ENCODE measurements at regions not wholly inside any gene's neighbourhood (a gene's known extent, or its start where the extent isn't known, plus 50 kb on each side); places are given as distances from the start of the nearest gene placed in this dataset.

- Histone ChIP-seq H4K20me1 (replicated peaks; ENCODE audit: control insufficient read depth, extremely low read depth, insufficient read depth, low read length) (no peaks in the 10 kb centered on the region), H3K9me1 (replicated peaks; ENCODE audit: control insufficient read depth, extremely low read depth, insufficient read depth, low read length) (no peaks in the 10 kb centered on the region), H2AFZ (ENCODE audit: low read depth, low read length) (no peak overlapping the region), H3K4me1 (ENCODE audit: control insufficient read depth, extremely low read depth, insufficient read depth, low read length) (no peaks in the 10 kb centered on the region), H3K27me3 (ENCODE audit: control insufficient read depth in 2 of 2, insufficient read depth in 2 of 2, low read length in 2 of 2) (no peaks in the 10 kb centered on the region), H3K9ac (replicated peaks; ENCODE audit: extremely low read depth, insufficient read depth, low read length) (no peak overlapping the region), H3K4me3 (replicated peaks in 1 of 3; ENCODE audit: insufficient read depth in 1 of 3, low read depth in 1 of 3, low read length in 3 of 3) (no peak overlapping the region), H3K9me3 (replicated peaks; ENCODE audit: control insufficient read depth, insufficient read depth, low read length) (no peaks in the 10 kb centered on the region), H3K27ac (ENCODE audit: insufficient read depth, low read depth, low read length) (no peak overlapping the region), H3K79me2 (ENCODE audit: control insufficient read depth, insufficient read depth, low read length) (no peaks in the 10 kb centered on the region), H3K36me3 (ENCODE audit: control insufficient read depth in 2 of 2, extremely low read depth in 1 of 2, insufficient read depth in 2 of 2, low read length in 2 of 2) (no peaks in the 10 kb centered on the region), H3K4me2 (ENCODE audit: insufficient read depth, low read length) (no peak overlapping the region)
- intact Hi-C loops (cut with micrococcal nuclease): no loop called here
- TF ChIP-seq FOS (IDR thresholded peaks at IDR 0.05; ENCODE audit: borderline replicate concordance, insufficient read depth, low read length) (no peak), JUN (IDR thresholded peaks at IDR 0.05; ENCODE audit: borderline replicate concordance, insufficient read depth, insufficient read length, low read depth) (no peak), POLR2AphosphoS5 (IDR thresholded peaks at IDR 0.05; ENCODE audit: insufficient read depth, low read depth, low read length) (no peak)
- FAIRE-seq (no peak), DNase-seq (ENCODE audit: low read depth, low spot score) (no peak)
- CTCF ChIA-PET: no interaction called here
- dilution Hi-C loops (cut with MboI; ENCODE audit: extremely low pct_ligation_motif_present, low sequenced_read_pairs): no loop called here
- BruUV-seq (replicated peaks): no TSS peak
- POLR2A ChIA-PET: no interaction called here
Measured at GRCh38 chr15:97545799-97546198, 414.7 kb upstream of the ARRDC4 start.

DNA sequence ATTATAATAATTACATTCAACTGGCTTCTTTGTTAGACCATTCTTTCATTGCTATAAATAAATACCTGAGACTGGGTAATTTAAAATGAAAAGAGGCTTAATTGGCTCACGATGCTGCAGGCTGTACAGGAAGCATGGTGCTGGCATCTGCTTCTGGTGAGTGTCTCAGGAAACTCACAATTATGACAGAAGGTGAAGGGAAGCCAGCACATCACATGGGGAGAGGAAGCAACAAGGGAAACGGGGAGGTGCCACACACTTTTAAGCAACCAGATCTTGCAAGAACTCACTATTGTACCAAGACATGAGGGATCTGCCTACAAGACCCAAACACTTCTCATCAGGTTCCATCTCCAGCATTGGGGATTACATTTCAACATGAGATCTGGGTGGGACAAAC lies 413.1 kb upstream of the ARRDC4 start:
- Histone ChIP-seq H3K36me3 (ENCODE audit: control insufficient read depth in 2 of 2, extremely low read depth in 1 of 2, insufficient read depth in 2 of 2, low read length in 2 of 2) (no peaks in the 10 kb centered on the region), H3K4me1 (ENCODE audit: control insufficient read depth, extremely low read depth, insufficient read depth, low read length) (no peaks in the 10 kb centered on the region), H2AFZ (ENCODE audit: low read depth, low read length) (no peak overlapping the region), H3K9me1 (replicated peaks; ENCODE audit: control insufficient read depth, extremely low read depth, insufficient read depth, low read length) (no peaks in the 10 kb centered on the region), H4K20me1 (replicated peaks; ENCODE audit: control insufficient read depth, extremely low read depth, insufficient read depth, low read length) (no peaks in the 10 kb centered on the region), H3K4me2 (ENCODE audit: insufficient read depth, low read length) (no peak overlapping the region), H3K79me2 (ENCODE audit: control insufficient read depth, insufficient read depth, low read length) (no peaks in the 10 kb centered on the region), H3K9ac (replicated peaks; ENCODE audit: extremely low read depth, insufficient read depth, low read length) (no peak overlapping the region), H3K9me3 (replicated peaks; ENCODE audit: control insufficient read depth, insufficient read depth, low read length) (no peaks in the 10 kb centered on the region), H3K4me3 (replicated peaks in 1 of 3; ENCODE audit: insufficient read depth in 1 of 3, low read depth in 1 of 3, low read length in 3 of 3) (no peak overlapping the region), H3K27me3 (ENCODE audit: control insufficient read depth in 2 of 2, insufficient read depth in 2 of 2, low read length in 2 of 2) (no peaks in the 10 kb centered on the region), H3K27ac (ENCODE audit: insufficient read depth, low read depth, low read length) (no peak overlapping the region)
- no TSS peak for BruUV-seq (replicated peaks)
- TF ChIP-seq CTCF (IDR thresholded peaks at IDR 0.05; ENCODE audit: extremely low read depth in 1 of 2, insufficient read depth in 1 of 2, low read depth in 1 of 2, low read length in 2 of 2): no peak
- TF ChIP-seq GATA2 (IDR thresholded peaks at IDR 0.05; ENCODE audit: insufficient read depth, insufficient read length, low read depth, low read length): no peak
- no peak for TF ChIP-seq POLR2AphosphoS5 (IDR thresholded peaks at IDR 0.05; ENCODE audit: insufficient read depth, low read depth, low read length)
- no peak for TF ChIP-seq MYC (IDR thresholded peaks at IDR 0.05; ENCODE audit: low read depth, low read length)
- no peak for TF ChIP-seq FOS (IDR thresholded peaks at IDR 0.05; ENCODE audit: borderline replicate concordance, insufficient read depth, low read length)
- no peak for TF ChIP-seq EZH2 (IDR thresholded peaks at IDR 0.05; ENCODE audit: borderline replicate concordance, low read depth, low read length, severe bottlenecking)
- no peak for TF ChIP-seq JUN (IDR thresholded peaks at IDR 0.05; ENCODE audit: borderline replicate concordance, insufficient read depth, insufficient read length, low read depth)
- no peak for TF ChIP-seq POLR2A (IDR thresholded peaks at IDR 0.05; ENCODE audit: low read depth, low read length)
- TF ChIP-seq, protein P1, sequence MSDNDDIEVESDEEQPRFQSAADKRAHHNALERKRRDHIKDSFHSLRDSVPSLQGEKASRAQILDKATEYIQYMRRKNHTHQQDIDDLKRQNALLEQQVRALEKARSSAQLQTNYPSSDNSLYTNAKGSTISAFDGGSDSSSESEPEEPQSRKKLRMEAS (IDR thresholded peaks at IDR 0.05; ENCODE audit: insufficient read depth, insufficient read length): no peak
- no peak for FAIRE-seq
- CTCF ChIA-PET: no interaction called here
- dilution Hi-C loops (cut with MboI; ENCODE audit: extremely low pct_ligation_motif_present, low sequenced_read_pairs) (no loop called here), intact Hi-C loops (cut with micrococcal nuclease) (no loop called here)
- no peak for DNase-seq (ENCODE audit: low read depth, low spot score)
- POLR2A ChIA-PET: no interaction called here

All from endothelial cell of umbilical vein (primary cell).